ENCODE measurements at regions not wholly inside any gene's neighbourhood (a gene's known extent, or its start where the extent isn't known, plus 50 kb on each side); places are given as distances from the start of the nearest gene placed in this dataset.

- no peak for DNase-seq
- no peak for TF ChIP-seq CTCF (IDR thresholded peaks at IDR 0.05)
- Histone ChIP-seq H3K4me1 (no peaks in the 10 kb centered on the region), H3K27ac (no peak overlapping the region), H3K27me3 (no peaks in the 10 kb centered on the region), H3K9me3 (no peaks in the 10 kb centered on the region), H3K4me3 (no peak overlapping the region), H3K36me3 (no peaks in the 10 kb centered on the region)
- no peak for ATAC-seq
- intact Hi-C loops (cut with DNase I) = no loop called here
Measured at GRCh38 chr10:8617792-8618191, 563.3 kb downstream of the GATA3 start.

- DNase-seq (no peak), ATAC-seq (no peak)
- Histone ChIP-seq H3K9me3 (peaks cover 0 to 3% of the 10 kb centered on the region in 2 donors), H3K4me3 (no peak overlapping the region), H3K27ac (no peak overlapping the region), H3K36me3 (no peaks in the 10 kb centered on the region), H3K4me1 (no peaks in the 10 kb centered on the region), H3K27me3 (no peaks in the 10 kb centered on the region)
- intact Hi-C loops (cut with DNase I) = no loop called here
- TF ChIP-seq CTCF (IDR thresholded peaks at IDR 0.05) = no peak
Measured at GRCh38 chr10:8618834-8619233, 564.3 kb downstream of the GATA3 start.

GRCh38 chr10:8628351-8628750 is 573.9 kb downstream of the GATA3 start:
- no peaks in the 10 kb centered on the region for H3K9me3 ChIP-seq
- TF ChIP-seq CTCF (IDR thresholded peaks at IDR 0.05) = no peak
- DNase-seq (no peak), ATAC-seq (no peak)
- H3K27ac ChIP-seq = no peak overlapping the region
- no peaks in the 10 kb centered on the region for H3K4me1 ChIP-seq
- no peak overlapping the region for H3K4me3 ChIP-seq
- H3K27me3 ChIP-seq = no peaks in the 10 kb centered on the region
- no peaks in the 10 kb centered on the region for H3K36me3 ChIP-seq
- intact Hi-C loops (cut with DNase I) = no loop called here

- Histone ChIP-seq H3K4me1 (no peaks in the 10 kb centered on the region), H3K36me3 (no peaks in the 10 kb centered on the region), H3K27me3 (no peaks in the 10 kb centered on the region), H3K4me3 (no peak overlapping the region), H3K9me3 (no peaks in the 10 kb centered on the region), H3K27ac (no peak overlapping the region)
- ATAC-seq = no peak
- intact Hi-C loops (cut with DNase I) = no loop called here
- DNase-seq = no peak
- TF ChIP-seq CTCF (IDR thresholded peaks at IDR 0.05) = no peak
Measured at GRCh38 chr10:8633909-8634308, 579.4 kb downstream of the GATA3 start.

- ATAC-seq (no peak), DNase-seq (no peak)
- no peak for TF ChIP-seq CTCF (IDR thresholded peaks at IDR 0.05)
- Histone ChIP-seq H3K36me3 (no peaks in the 10 kb centered on the region), H3K4me1 (no peaks in the 10 kb centered on the region), H3K27me3 (no peaks in the 10 kb centered on the region), H3K4me3 (no peak overlapping the region), H3K9me3 (no peaks in the 10 kb centered on the region), H3K27ac (no peak overlapping the region)
- intact Hi-C loops (cut with DNase I) = no loop called here
Measured at GRCh38 chr10:8636371-8636770, 581.9 kb downstream of the GATA3 start.
